LNCaP clone FGC (cell line): ENCODE measurements at regions not wholly inside any gene's neighbourhood (a gene's known extent, or its start where the extent isn't known, plus 50 kb on each side); places are given as distances from the start of the nearest gene placed in this dataset.

Source experiments
- DNase-seq: peaks from one replicate; pipeline ENCODE4 v3.0.0-alpha.2; 2011; ENCODE audit warnings: low read depth
- H3K4me3 ChIP-seq: 2 replicates; pipeline ENCODE4 v1.5.1; 2011; ENCODE audit warnings: mild to moderate bottlenecking, low read depth, low read length, control low read depth
- TF ChIP-seq, protein P1 (sequence below): IDR thresholded peaks from 2 replicates; pipeline ENCODE4 v1.5.1; 2012; ENCODE audit warnings: mild to moderate bottlenecking; ENCODE audit not compliant: control insufficient read depth, insufficient read depth; ENCODE audit errors: extremely low read depth

DNA sequence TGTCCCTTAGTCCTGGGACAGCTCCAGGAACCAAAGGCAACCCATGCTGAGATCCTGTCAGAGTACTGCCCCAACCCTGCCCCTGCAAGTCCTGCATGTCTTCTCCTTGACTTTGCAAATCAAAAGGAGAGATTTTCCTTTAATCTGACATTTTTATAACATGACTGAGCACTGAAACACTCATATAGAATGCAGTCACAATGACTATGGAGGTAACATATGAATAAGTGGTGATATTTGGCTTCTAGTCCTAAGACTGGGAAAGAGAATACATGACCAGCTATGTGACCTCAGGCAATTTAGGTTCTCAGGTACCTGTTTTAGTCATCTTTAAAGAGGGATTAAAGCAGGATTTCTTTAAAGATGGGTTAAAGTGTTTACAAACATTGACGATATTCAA lies 941.6 kb upstream of the CDH8 start:
- no peak overlapping the region for H3K4me3 ChIP-seq
- no peak for DNase-seq
- TF ChIP-seq, protein P1, sequence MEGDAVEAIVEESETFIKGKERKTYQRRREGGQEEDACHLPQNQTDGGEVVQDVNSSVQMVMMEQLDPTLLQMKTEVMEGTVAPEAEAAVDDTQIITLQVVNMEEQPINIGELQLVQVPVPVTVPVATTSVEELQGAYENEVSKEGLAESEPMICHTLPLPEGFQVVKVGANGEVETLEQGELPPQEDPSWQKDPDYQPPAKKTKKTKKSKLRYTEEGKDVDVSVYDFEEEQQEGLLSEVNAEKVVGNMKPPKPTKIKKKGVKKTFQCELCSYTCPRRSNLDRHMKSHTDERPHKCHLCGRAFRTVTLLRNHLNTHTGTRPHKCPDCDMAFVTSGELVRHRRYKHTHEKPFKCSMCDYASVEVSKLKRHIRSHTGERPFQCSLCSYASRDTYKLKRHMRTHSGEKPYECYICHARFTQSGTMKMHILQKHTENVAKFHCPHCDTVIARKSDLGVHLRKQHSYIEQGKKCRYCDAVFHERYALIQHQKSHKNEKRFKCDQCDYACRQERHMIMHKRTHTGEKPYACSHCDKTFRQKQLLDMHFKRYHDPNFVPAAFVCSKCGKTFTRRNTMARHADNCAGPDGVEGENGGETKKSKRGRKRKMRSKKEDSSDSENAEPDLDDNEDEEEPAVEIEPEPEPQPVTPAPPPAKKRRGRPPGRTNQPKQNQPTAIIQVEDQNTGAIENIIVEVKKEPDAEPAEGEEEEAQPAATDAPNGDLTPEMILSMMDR, result no peak

DNA sequence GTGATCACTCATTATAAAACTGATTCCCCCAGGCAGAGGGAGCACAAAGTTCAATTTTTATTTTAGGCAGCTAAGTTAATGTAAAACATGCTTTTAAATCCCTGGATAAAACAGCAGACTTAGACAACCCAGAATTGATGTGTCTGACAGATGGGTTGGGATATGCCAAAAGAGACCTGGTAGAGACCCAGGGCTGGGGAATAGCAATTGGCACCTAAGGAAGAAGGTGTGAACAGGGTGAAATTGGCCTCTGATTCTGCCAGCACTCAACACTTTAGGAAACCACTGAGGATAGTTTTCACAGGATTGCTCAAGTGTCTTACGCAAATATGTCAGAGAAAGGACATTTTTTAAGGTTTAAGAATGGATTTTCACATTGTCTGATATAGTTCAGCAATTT lies 938.2 kb upstream of the CDH8 start:
- H3K4me3 ChIP-seq, result no peak overlapping the region
- DNase-seq, result no peak
- TF ChIP-seq, protein P1, result no peak

DNA sequence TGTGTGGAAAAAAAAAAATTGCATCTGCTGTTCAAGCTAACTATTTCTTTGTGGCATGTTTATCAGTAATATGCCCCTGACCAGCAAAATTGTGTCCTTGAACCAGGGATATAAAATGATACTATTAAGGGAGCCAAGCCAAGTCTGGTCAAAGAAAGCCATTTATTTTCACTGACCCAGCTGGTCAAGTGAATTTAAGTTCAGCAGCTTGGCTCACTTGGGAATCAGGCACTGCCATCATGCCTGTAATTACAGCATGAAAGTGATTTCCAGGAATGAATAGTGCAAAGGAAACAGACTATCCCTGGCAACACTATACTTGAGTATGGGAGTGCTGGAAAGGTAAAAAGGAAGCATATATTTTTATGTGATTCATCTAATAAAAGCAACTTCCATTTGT lies 934.6 kb upstream of the CDH8 start:
- TF ChIP-seq, protein P1, result no peak
- DNase-seq, result no peak
- no peak overlapping the region for H3K4me3 ChIP-seq

DNA sequence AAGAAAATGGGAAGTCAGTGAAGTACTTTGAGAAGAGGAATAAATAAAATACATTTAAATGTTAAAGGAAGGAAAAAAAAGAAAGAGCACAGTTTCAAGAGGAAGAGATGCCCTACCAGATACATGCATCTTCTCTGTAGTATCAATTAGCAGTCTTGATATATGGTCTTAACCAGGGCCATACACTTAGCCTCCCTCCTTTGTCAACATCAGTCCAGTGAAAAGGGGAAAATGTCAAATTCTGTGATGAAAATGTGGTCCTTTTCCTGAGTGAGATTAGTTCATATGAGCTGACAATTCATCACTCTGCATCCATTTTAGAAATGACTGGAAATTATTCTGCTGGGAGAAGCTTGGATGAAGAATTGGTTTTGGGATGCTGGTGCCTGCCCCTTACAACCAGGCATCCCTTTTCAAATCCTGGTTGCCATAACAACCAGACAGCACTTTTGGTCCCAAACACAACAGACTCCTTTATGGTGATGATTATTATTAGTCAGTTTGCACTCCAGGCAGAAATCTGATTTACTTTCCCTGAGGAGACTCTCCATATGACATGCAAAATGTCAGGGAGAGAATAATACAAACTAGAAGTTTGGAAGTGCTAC lies 933.6 kb upstream of the CDH8 start:
- H3K4me3 ChIP-seq, result no peak overlapping the region
- DNase-seq, result no peak
- TF ChIP-seq, protein P1, result no peak

DNA sequence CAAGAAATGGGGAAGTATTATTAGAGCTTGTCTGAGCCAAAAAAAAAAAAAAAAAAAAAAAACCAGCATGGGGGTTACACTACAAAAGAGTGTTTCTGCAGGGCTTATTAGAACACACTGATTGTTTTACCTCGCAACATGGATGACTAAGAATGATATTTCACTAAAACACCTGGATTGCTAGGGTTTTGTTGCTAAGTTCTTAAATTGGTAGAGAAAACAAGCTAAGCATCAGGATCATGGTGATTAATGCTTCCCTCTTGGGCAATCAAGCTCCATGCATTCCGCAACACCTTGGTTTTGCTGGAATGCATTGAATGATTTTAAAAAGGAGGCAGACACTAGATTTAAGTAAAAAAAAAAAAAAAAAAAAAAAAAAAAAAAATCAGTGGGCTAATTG lies 931.4 kb upstream of the CDH8 start:
- H3K4me3 ChIP-seq, result no peak overlapping the region
- DNase-seq, result no peak
- TF ChIP-seq, protein P1, result no peak

DNA sequence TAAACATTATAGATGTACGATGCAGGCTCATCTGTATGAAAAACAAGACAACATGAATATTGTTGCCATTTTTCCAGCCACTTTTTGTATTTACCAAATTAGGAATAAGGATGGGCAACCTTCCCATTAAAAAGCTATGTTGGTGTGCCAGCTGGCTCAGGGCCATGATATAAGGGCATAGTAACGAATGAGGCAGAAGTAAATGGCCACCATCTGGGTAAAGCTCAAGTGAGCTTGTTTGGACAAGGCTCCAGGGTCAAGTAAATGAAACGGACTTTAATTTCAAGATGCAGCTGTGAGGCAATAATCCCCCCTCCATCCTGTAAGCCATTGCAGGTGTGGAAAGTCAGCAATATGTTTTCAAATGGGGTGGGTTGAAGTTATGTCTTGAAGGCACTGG lies 930.9 kb upstream of the CDH8 start:
- TF ChIP-seq, protein P1, result no peak
- DNase-seq, result no peak
- no peak overlapping the region for H3K4me3 ChIP-seq

DNA sequence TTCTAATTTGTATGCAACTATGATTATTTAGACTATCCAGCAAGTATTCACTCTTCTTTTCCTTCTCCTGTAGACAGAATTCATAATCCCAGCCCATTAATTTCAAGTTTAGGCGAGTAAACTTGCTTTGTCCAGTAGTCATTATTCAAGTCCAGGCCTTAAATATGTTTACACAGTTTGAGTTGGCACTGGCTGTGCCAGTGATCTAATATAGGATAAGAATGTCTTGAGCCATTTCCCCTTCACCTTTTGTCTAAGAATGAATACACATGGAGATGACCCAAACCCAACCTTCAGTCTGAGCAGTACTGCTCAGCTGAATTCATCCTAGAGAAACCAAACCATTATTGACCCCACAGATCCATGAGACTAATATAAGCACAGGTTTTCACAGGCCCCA lies 930.4 kb upstream of the CDH8 start:
- DNase-seq, result peak; percentile 2
- no peak overlapping the region for H3K4me3 ChIP-seq
- TF ChIP-seq, protein P1, result no peak
